WERI-Rb-1 (cell line): ENCODE measurements at regions not wholly inside any gene's neighbourhood (a gene's known extent, or its start where the extent isn't known, plus 50 kb on each side); places are given as distances from the start of the nearest gene placed in this dataset.

ENCODE experiments used
- DNase-seq: peaks from one replicate; pipeline ENCODE4 v3.0.0-alpha.2; 2020
- H3K27ac ChIP-seq: fragments of 250-450 bp; sonication (Bioruptor Pico); 2 replicates; pipeline ENCODE4 v1.5.1; 2020; ENCODE audit warnings: mild to moderate bottlenecking, moderate library complexity
- H3K27me3 ChIP-seq: fragments of 250-450 bp; sonication (Bioruptor Pico); 2 replicates; pipeline ENCODE4 v1.5.1; 2021; ENCODE audit warnings: mild to moderate bottlenecking, low read depth, moderate library complexity; ENCODE audit not compliant: insufficient read depth, severe bottlenecking
- H3K36me3 ChIP-seq: fragments of 250-450 bp; sonication (Bioruptor Pico); 2 replicates; pipeline ENCODE4 v1.5.1; 2020; ENCODE audit warnings: mild to moderate bottlenecking, moderate library complexity
- H3K4me3 ChIP-seq: 2 replicates; pipeline ENCODE4 v1.5.1; 2011; ENCODE audit warnings: low read depth, mild to moderate bottlenecking, control low read depth, low read length
- H3K9me3 ChIP-seq: fragments of 250-450 bp; sonication (Bioruptor Pico); 2 replicates; pipeline ENCODE4 v1.5.1; 2021; ENCODE audit warnings: mild to moderate bottlenecking, moderate library complexity; ENCODE audit not compliant: severe bottlenecking
- TF ChIP-seq, protein P1 (sequence below): IDR thresholded peaks from 2 replicates; pipeline ENCODE4 v1.5.1; 2011; ENCODE audit warnings: low read depth, mild to moderate bottlenecking, control low read depth, inconsistent platforms, low read length

DNA sequence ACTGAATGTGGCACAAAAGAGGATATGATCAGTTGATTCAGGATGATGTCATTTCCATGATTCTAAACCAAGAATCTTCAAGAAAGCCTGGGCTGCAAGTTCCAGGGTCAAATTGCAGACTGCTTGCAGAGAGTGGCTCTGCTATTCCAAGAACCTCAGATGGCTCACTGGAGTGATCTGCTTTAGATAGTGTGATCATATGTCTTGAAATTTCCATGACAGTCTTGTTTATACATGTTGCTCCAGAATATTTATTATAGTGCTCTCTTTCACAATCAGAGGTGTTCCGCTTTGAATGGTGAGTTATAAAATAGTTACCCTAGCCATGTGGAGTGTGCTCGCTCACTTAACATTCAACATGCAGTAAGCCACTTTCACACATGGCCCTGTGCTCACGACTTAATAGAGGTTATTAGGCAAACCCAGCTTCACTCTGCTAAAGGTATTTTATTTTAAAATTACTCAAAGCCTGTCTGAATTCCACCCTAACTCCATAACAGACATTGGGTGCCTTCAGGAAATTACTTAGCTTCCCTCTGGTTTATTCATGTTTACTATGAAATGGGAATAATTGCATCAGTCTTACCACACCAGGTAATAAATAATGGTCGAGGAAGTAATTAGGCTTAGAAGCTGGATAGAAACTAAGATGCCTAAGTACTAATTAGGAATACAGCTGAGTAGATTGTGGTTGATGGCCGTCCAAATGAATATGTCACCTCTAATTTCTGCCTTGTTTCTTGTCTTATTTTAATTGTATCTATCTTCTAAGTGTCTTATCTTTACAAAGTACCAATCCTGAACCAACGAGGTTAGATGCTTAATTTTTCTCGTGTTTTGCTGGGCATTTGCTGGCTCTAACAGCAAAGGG, 187.9 kb downstream of the ETS1 start:
- Histone ChIP-seq H3K27ac (no peak overlapping the region), H3K4me3 (no peak overlapping the region), H3K27me3 (no peaks in the 10 kb centered on the region), H3K36me3 (no peaks in the 10 kb centered on the region), H3K9me3 (no peaks in the 10 kb centered on the region)
- TF ChIP-seq, protein P1, sequence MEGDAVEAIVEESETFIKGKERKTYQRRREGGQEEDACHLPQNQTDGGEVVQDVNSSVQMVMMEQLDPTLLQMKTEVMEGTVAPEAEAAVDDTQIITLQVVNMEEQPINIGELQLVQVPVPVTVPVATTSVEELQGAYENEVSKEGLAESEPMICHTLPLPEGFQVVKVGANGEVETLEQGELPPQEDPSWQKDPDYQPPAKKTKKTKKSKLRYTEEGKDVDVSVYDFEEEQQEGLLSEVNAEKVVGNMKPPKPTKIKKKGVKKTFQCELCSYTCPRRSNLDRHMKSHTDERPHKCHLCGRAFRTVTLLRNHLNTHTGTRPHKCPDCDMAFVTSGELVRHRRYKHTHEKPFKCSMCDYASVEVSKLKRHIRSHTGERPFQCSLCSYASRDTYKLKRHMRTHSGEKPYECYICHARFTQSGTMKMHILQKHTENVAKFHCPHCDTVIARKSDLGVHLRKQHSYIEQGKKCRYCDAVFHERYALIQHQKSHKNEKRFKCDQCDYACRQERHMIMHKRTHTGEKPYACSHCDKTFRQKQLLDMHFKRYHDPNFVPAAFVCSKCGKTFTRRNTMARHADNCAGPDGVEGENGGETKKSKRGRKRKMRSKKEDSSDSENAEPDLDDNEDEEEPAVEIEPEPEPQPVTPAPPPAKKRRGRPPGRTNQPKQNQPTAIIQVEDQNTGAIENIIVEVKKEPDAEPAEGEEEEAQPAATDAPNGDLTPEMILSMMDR: no peak
- no peak for DNase-seq

DNA sequence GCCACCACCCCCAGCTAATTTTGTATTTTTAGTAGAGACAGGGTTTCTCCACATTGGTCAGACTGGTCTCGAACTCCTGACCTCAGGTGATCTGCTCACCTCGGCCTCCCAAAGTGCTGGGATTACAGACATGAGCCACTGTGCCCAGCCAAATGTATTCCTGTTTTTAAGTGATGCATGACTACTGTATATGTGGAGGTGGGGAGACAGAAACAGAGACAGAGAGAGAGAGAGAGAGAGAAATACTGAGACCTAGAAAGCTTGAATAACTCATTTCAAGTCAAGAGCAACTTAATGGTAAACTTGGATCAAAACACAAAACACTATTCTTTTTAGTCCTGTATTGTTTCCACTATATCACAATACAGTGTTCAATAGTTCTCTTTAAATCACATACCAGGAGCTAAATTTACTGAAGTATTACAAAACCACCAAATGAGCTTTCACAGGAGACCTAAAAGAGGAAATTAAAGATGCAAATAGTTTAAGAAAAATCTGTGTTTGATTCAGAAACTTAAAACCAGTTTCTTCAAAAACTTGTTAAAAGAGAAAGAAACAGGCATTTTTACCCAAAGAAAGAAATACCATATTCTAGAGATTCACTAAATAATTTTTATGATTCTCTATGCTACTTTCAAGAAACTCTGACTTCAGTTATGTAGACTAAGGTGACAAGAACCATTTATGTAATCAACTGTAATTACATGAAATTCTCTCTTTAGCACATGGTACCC, 188.7 kb downstream of the ETS1 start:
- no peak for DNase-seq
- Histone ChIP-seq H3K27ac (no peak overlapping the region), H3K36me3 (no peaks in the 10 kb centered on the region), H3K27me3 (no peaks in the 10 kb centered on the region), H3K9me3 (no peaks in the 10 kb centered on the region), H3K4me3 (no peak overlapping the region)
- TF ChIP-seq, protein P1: no peak

DNA sequence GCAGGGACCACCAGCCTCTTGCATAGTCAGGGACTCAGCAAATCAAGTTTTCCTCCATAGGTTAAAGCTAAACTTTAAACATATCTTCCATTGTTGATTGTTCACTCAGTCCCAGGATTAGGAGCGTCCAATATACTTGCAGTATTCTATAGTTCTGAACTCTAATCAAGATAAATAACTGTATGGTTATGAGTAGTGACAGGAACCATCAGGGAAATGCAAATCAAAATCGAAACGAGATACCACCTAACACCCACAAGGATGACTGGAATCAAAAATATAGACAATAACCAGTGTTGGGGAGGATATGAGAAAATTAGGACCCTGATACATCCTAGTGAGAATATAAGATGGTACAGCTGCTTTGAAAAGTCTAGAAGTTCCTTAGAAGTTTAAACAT, 190.0 kb downstream of the ETS1 start:
- H3K27ac ChIP-seq: no peak overlapping the region
- TF ChIP-seq, protein P1: no peak
- H3K36me3 ChIP-seq: no peaks in the 10 kb centered on the region
- DNase-seq: no peak
- no peaks in the 10 kb centered on the region for H3K9me3 ChIP-seq
- H3K4me3 ChIP-seq: no peak overlapping the region
- no peaks in the 10 kb centered on the region for H3K27me3 ChIP-seq

DNA sequence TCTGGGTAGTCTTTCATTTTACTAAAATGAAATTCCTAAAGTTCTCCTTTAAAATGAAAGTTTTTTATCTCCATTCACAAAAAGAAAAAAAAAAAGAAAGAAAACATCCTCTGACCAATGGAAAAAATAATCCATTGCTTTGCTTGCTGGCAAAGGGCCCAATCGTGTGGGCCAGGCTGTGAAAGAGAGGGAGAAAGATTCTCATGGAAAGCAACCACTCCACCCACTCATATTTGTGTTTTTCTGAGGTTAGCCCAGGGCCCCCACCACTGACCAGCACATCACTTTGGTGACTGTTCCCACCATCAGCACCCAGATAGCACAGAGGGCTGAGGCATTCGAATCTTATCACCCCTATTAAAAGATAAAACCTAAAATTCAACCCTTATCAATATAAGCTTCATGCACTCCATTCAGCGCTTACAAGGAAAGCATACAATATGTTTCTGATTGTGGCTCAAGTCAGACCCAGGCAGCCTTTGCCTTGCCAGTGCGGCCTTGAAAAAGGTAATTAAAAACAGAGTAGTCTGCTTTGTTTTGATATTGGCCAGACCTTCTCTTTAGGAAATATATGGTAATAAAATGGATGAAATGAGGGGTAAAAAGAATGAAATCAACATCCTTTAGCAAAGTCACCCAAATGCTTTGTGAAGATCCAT, 192.8 kb downstream of the ETS1 start:
- no peak for DNase-seq
- Histone ChIP-seq H3K9me3 (no peaks in the 10 kb centered on the region), H3K27ac (no peak overlapping the region), H3K36me3 (no peaks in the 10 kb centered on the region), H3K27me3 (no peaks in the 10 kb centered on the region), H3K4me3 (no peak overlapping the region)
- TF ChIP-seq, protein P1: no peak

DNA sequence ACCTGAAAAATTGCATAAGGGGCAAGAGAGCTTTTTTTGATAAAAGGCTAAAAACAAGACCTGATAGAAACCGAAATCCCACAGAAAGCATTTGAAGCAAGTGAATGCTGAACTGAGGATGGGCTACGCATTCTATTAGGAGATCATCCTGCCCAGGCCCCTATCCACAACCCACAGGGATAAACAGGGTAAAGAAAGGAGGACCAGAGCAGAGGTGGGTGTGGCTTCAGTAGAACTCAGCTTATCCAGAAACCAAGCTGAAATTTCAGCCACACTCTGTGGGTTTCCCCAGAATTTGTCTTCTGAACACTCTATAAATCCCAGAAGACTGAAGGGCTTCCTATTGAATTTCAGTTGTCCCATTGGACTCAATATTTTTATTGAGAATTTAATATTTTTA, 195.1 kb downstream of the ETS1 start:
- Histone ChIP-seq H3K9me3 (no peaks in the 10 kb centered on the region), H3K36me3 (no peaks in the 10 kb centered on the region), H3K4me3 (no peak overlapping the region), H3K27ac (no peak overlapping the region), H3K27me3 (no peaks in the 10 kb centered on the region)
- DNase-seq: no peak
- TF ChIP-seq, protein P1: no peak
